Lung microvascular endothelial cell (primary cell): ENCODE measurements at regions not wholly inside any gene's neighbourhood (a gene's known extent, or its start where the extent isn't known, plus 50 kb on each side); places are given as distances from the start of the nearest gene placed in this dataset.

Source experiments
- DNase-seq, 2 donors: peaks; one replicate each; pipeline versions ENCODE4 v3.0.0 to v3.0.0-alpha.2; 2010; ENCODE audit warnings: low read depth in 2 of 2

- DNase-seq: no peak
Observed at GRCh38 chr12:115140981-115141655, 457.1 kb upstream of the TBX3 start.

- no peak for DNase-seq
Observed at GRCh38 chr12:115137812-115138521, 454.0 kb upstream of the TBX3 start.

GRCh38 chr12:115135800-115136211 lies 451.8 kb upstream of the TBX3 start:
- no peak for DNase-seq

GRCh38 chr12:115134298-115134697 lies 450.3 kb upstream of the TBX3 start:
- no peak for DNase-seq

- no peak for DNase-seq
Observed at GRCh38 chr12:115132905-115133304, 448.9 kb upstream of the TBX3 start.

- no peak for DNase-seq
Observed at GRCh38 chr12:115132145-115132544, 448.2 kb upstream of the TBX3 start.

- DNase-seq: no peak
Observed at GRCh38 chr12:115129727-115130126, 445.8 kb upstream of the TBX3 start.

- DNase-seq: no peak
Observed at GRCh38 chr12:115121053-115121452, 437.1 kb upstream of the TBX3 start.

- peak in 1 of 2 donors; percentile 12 for DNase-seq
Observed at GRCh38 chr12:115118177-115118724, 434.3 kb upstream of the TBX3 start.

- no peak for DNase-seq
Observed at GRCh38 chr12:115114140-115114539, 430.2 kb upstream of the TBX3 start.

GRCh38 chr12:115109863-115110262 lies 425.9 kb upstream of the TBX3 start:
- DNase-seq: no peak

GRCh38 chr12:115108129-115109100 lies 424.4 kb upstream of the TBX3 start:
- DNase-seq: no peak

GRCh38 chr12:115103884-115104883 lies 420.2 kb upstream of the TBX3 start:
- peak in 1 of 2 donors; percentile 17 for DNase-seq

GRCh38 chr12:115102450-115102849 lies 418.5 kb upstream of the TBX3 start:
- DNase-seq: no peak

GRCh38 chr12:115101520-115101919 lies 417.5 kb upstream of the TBX3 start:
- no peak for DNase-seq

GRCh38 chr12:115097416-115097815 lies 413.4 kb upstream of the TBX3 start:
- DNase-seq: no peak

- peak in 1 of 2 donors; percentile 17 for DNase-seq
Observed at GRCh38 chr12:115096588-115097397, 412.8 kb upstream of the TBX3 start.

- DNase-seq: no peak
Observed at GRCh38 chr12:115095073-115095748, 411.2 kb upstream of the TBX3 start.
